CD1c-positive myeloid dendritic cell (primary cell): ENCODE measurements at regions not wholly inside any gene's neighbourhood (a gene's known extent, or its start where the extent isn't known, plus 50 kb on each side); places are given as distances from the start of the nearest gene placed in this dataset.
A peak's percentile ranks its signal among the peaks of the same experiment; 100 is the strongest.
"Not testable (repeated sequence)": the region's sequence is repeated elsewhere in the genome, so short reads cannot be mapped to it uniquely, and the experiment has no call there.

Experiments
- DNase-seq: peaks from one replicate; pipeline ENCODE4 v3.0.0-alpha.2; 2016; ENCODE audit errors: extremely low spot score

- peak; percentile 50 for DNase-seq
These were observed 199.8 kb downstream of the LRRC70 start for GRCh38 chr5:62778316-62779009.

- DNase-seq = not testable (repeated sequence)
These were observed 198.5 kb downstream of the LRRC70 start for GRCh38 chr5:62777081-62777480.

GRCh38 chr5:62776592-62776991 is 198.0 kb downstream of the LRRC70 start:
- DNase-seq = not testable (repeated sequence)

- DNase-seq = no peak
These were observed 194.8 kb downstream of the LRRC70 start for GRCh38 chr5:62773460-62773859.

- no peak for DNase-seq
These were observed 192.7 kb downstream of the LRRC70 start for GRCh38 chr5:62771341-62771740.

- no peak for DNase-seq
These were observed 189.0 kb downstream of the LRRC70 start for GRCh38 chr5:62767650-62768049.

GRCh38 chr5:62767077-62767476 is 188.5 kb downstream of the LRRC70 start:
- no peak for DNase-seq

GRCh38 chr5:62762503-62762902 is 183.9 kb downstream of the LRRC70 start:
- no peak for DNase-seq

- not testable (repeated sequence) for DNase-seq
These were observed 179.1 kb downstream of the LRRC70 start for GRCh38 chr5:62757686-62758085.

- not testable (repeated sequence) for DNase-seq
These were observed 174.4 kb downstream of the LRRC70 start for GRCh38 chr5:62752998-62753367.

- DNase-seq = not testable (repeated sequence)
These were observed 173.7 kb downstream of the LRRC70 start for GRCh38 chr5:62752056-62752997.

- no peak for DNase-seq
These were observed 163.6 kb downstream of the LRRC70 start for GRCh38 chr5:62742207-62742606.

- DNase-seq = no peak
These were observed 163.1 kb downstream of the LRRC70 start for GRCh38 chr5:62741761-62742160.

GRCh38 chr5:62737766-62738165 is 159.1 kb downstream of the LRRC70 start:
- DNase-seq = no peak

GRCh38 chr5:62732677-62733121 is 154.1 kb downstream of the LRRC70 start:
- DNase-seq = peak; percentile 75

GRCh38 chr5:62731022-62731421 is 152.4 kb downstream of the LRRC70 start:
- DNase-seq = peak; percentile 63

- DNase-seq = no peak
These were observed 151.1 kb downstream of the LRRC70 start for GRCh38 chr5:62729675-62730074.

GRCh38 chr5:62727861-62728260 is 149.2 kb downstream of the LRRC70 start:
- DNase-seq = peak; percentile 49

GRCh38 chr5:62727184-62727583 is 148.6 kb downstream of the LRRC70 start:
- no peak for DNase-seq

GRCh38 chr5:62722360-62722759 is 143.7 kb downstream of the LRRC70 start:
- no peak for DNase-seq

GRCh38 chr5:62720031-62720441 is 141.4 kb downstream of the LRRC70 start:
- peak; percentile 26 for DNase-seq

GRCh38 chr5:62719061-62719720 is 140.6 kb downstream of the LRRC70 start:
- no peak for DNase-seq
